ENCODE measurements at regions not wholly inside any gene's neighbourhood (a gene's known extent, or its start where the extent isn't known, plus 50 kb on each side); places are given as distances from the start of the nearest gene placed in this dataset.
A peak's percentile ranks its signal among the peaks of the same experiment; 100 is the strongest.
"Not testable (repeated sequence)": the region's sequence is repeated elsewhere in the genome, so short reads cannot be mapped to it uniquely, and the experiment has no call there.

DNA sequence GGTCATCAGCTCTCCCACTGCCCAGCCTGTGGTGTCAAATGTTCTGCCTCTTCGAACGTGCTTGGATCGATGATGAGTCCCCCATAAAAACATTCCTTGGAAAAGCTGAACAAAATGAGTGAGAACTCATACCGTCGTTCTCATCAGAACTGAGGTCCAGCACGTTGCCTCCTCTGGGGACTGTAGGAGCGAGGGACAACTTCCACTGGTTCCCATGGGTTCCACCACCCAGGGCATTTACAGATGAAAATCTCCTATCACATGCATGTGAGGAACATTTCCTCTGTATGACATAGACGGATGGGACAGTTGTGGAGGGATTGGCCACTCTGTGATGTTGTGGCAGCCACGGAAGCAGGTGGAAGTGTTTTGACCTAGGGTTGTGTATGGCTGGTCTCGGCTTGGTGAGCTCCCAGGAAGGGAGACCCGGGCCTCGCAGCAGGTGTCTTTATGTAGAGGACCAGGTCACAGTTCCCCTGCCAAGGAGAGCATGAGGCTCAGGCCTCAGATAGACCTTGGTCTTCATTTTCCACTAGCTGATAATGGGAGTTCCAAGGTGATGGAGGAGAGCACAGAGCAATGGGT is 113.0 kb downstream of the SNRPN start:
- DNase-seq = no peak

DNA sequence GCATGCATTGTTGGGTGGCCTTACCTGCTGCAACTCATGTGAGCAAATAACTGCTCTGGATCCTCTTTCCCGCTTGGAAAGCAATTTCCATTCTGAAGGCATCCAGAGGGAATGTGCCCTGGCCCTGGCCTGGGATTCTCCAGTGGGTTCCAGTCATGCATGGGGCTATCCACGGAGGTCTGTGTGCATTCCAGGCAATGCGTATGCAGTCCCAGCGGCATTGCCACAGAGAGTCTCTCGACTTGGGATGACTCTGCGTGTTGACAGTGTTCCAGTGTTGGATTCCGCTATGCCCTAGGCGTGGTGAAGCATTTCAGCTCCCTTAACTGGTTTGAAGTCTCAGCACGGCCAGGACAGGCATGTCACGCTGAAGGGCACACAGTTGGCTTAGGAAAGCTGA is 113.9 kb downstream of the SNRPN start:
- DNase-seq = no peak

DNA sequence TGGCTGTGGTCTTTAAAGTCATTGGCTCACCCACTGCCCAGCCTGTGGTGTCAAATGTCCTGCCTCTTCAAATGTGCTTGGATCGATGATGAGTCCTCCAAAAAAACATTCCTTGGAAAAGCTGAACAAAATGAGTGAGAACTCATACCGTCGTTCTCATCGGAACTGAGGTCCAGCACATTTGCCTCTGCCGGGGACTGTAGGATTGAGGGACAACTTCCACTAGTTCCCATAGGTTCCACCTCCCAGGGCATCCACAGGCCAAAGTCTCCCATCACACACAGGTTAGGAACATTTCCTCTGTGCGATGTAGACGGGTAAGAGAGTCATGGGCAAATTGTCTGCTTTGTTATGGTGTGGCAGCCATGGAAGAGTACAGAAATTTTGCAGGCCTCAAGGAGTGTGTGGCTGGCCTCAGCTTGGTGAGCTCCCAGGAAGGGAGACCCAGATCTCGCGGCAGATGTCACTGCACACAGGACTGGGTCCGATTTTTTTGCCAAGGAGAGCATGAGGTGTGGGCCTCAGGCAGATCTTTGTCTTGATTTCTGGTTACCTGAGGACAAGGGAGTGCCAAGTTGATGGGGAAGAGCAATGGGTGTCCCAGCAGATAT is 115.7 kb downstream of the SNRPN start:
- no peak for DNase-seq

GRCh38 chr15:25072857-25073476 is 118.2 kb downstream of the SNRPN start:
- no peak for DNase-seq

- no peak for DNase-seq
Observed at GRCh38 chr15:25087137-25087536, 132.3 kb downstream of the SNRPN start.

DNA sequence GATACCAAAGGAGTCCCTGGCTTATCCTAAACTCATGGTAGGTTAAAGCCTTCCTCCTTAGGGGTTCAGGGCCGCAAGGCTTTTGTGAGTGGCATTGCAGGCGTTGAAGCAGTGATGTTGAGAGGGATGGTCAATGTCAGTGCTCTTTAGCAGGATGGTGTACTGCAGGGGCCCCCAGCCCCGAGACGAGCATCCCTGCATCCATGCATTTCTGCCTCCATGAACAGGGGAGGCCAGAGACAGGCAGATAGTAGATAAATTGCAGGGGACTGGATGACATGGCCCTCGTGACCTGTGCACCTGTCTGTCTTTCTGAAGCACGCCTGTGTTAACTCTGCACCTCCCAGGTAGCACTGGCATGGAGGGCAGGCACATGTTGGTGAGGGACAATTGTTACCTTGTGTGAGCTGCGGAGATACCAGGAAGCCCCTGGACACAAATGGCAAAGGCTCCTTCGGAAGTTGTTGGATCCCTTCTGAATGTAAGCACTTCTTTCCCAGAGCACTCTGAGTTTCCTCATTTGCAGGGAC is 133.5 kb downstream of the SNRPN start:
- DNase-seq = no peak

DNA sequence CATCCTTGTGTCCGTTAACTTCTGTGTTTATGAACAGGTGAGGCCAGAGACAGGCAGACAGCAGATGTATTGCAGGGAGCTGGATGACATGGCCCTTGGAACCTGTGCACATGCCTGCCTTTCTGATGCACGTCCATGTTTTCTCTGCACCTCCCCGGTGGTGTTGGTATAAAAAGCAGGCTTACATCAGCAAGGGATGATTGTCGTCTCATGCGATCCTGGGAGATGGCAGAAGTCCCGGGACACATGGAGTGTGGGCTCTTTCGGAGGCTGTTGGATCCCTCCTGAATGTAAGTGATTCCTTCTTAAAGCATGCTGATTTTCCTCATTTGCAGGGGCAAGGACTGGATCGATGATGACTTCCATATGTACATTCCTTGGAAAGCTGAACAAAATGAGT is 134.8 kb downstream of the SNRPN start:
- DNase-seq = no peak

- no peak for DNase-seq
Observed at GRCh38 chr15:25090073-25090733, 135.4 kb downstream of the SNRPN start.

- DNase-seq = no peak
Observed at GRCh38 chr15:25091421-25092158, 136.8 kb downstream of the SNRPN start.

- peak; percentile 14 for DNase-seq
Observed at GRCh38 chr15:25092661-25093060, 137.9 kb downstream of the SNRPN start.

- DNase-seq = no peak
Observed at GRCh38 chr15:25093455-25094029, 138.8 kb downstream of the SNRPN start.

DNA sequence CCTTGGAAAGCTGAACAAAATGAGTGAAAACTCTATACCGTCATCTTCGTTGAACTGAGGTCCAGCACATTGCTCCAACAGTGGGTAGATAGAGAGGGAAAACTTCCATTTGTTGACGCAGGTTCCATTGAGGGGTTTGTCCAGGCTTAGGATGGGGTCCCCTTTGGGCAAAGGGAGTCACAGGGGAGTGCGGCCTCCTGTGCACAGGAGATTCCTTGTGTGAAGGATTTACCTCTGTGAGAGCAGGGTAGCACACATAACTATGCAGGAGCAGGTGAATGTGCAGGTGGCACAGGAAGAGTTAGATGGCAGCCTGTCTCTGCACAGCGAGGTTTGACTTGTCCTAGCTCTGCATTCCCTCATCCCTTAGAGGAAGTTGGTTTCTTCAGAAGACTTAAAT is 139.3 kb downstream of the SNRPN start:
- DNase-seq = no peak

DNA sequence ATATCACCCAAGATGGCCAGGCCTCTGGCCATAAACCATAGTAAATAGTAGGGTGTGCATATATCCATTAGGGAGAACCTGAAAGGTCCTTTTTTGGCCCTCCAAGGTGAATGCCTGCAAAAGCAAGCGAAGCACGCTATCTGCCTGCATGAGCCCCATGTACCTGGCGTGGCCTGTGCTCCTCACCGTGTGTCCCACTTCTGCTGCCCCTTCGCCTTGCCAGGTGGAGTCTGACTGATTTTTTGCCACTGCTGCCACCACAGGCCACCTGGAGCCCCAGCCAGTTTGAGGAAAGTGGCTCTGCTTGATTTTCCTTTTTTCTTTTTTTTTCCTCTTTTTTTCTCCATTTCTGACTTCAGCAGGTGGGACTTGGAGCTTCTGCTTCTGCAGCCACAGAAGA is 139.7 kb downstream of the SNRPN start:
- no peak for DNase-seq

DNA sequence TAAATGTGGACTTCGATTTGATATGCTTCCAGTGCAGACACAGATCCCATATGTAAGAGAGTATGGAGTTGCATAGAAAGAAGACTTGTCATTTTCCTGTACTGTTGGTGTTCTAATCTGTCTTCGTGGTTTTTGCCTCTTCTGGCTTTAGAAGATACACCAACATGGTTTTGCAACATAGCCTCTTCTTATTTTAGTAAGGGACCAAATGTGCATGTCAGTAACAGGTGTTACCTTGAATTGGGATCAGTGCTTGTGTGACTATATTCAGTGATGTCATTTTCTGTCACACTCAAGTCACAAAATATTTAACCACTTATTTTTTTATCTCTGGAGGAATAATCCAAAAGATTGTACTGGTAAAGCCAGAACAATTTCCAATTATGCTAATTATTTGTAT is 140.4 kb downstream of the SNRPN start:
- no peak for DNase-seq

DNA sequence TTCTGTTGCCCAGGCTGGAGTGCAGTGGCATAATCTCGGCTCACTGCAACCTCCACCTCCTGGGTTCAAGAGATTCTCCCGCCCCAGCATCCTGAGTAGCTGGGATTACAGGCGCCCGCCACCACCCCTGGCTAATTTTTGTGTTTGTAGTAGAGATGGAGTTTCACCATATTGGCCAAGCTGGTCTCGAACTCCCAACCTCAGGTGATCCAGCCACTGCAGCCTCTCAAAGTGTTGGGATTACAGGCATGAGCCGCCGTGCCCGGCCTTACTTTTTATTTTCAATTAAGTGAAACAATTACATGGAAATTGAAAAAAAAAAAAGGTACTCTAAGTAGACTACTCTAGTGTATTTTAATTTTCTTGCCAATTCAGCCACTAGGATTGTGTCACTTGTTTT is 145.2 kb downstream of the SNRPN start:
- not testable (repeated sequence) for DNase-seq

DNA sequence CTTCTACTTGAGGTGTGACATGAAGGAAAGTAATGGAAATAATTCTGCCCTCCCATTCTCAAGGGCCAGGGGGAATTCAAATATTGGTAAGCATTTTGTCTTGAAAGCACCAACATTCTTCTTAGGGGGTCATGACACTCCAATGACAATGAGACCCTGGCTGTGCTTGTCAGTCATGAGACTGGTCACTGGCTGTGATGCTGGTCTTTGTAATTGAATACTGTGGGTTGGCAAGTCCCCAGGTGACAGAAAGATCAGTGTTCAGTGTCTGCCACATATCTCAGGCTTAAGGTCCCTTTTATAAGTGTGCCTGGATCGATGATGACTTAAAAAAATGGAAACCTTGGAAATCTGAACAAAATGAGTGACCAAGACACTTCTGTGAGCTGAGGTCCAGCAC is 151.4 kb downstream of the SNRPN start:
- DNase-seq = no peak

- DNase-seq = no peak
Observed at GRCh38 chr15:25133804-25134203, 179.0 kb downstream of the SNRPN start.

- no peak for DNase-seq
Observed at GRCh38 chr15:25134546-25134945, 179.8 kb downstream of the SNRPN start.

GRCh38 chr15:25136119-25136518 is 181.3 kb downstream of the SNRPN start:
- peak; percentile 7 for DNase-seq

GRCh38 chr15:25137013-25137412 is 182.2 kb downstream of the SNRPN start:
- DNase-seq = no peak

- no peak for DNase-seq
Observed at GRCh38 chr15:25169318-25169717, 214.5 kb downstream of the SNRPN start.

- DNase-seq = no peak
Observed at GRCh38 chr15:25170113-25170731, 215.4 kb downstream of the SNRPN start.

Measured in fibroblast of skin of back (primary cell).